Neural cell (in vitro differentiated cells): ENCODE measurements at regions not wholly inside any gene's neighbourhood (a gene's known extent, or its start where the extent isn't known, plus 50 kb on each side); places are given as distances from the start of the nearest gene placed in this dataset.

ENCODE experiments used
- H2AFZ ChIP-seq: fragments of 200-600, 300-800 bp; sonication (generic), shearing (Covaris generic); 2 replicates; pipeline ENCODE4 v1.6.0; 2014; ENCODE audit warnings: low read depth, mild to moderate bottlenecking, antibody characterized with exemption, low read length, moderate library complexity
- H3F3A ChIP-seq: fragments of 200-600 bp; shearing (Covaris generic); 2 replicates; pipeline ENCODE4 v1.6.1; 2016; ENCODE audit warnings: mild to moderate bottlenecking, moderate library complexity, mixed read lengths, antibody characterized with exemption, low read length; ENCODE audit not compliant: insufficient read depth, poor library complexity, severe bottlenecking
- H3K27ac ChIP-seq: fragments of 200-600, 300-800 bp; sonication (generic), shearing (Covaris generic); 2 replicates; pipeline ENCODE4 v1.5.1; 2014; ENCODE audit warnings: mild to moderate bottlenecking, low read length, moderate library complexity
- H3K27me3 ChIP-seq: fragments of 300-800, 200-600 bp; sonication (generic), shearing (Covaris generic); 2 replicates; pipeline ENCODE4 v1.6.0; 2014; ENCODE audit warnings: mild to moderate bottlenecking, low read depth, low read length, moderate library complexity; ENCODE audit not compliant: insufficient read depth
- H3K36me3 ChIP-seq: fragments of 300-800, 200-600 bp; sonication (generic), shearing (Covaris generic); 2 replicates; pipeline ENCODE4 v1.5.1; 2014; ENCODE audit warnings: mild to moderate bottlenecking, antibody characterized with exemption, low read length, moderate library complexity; ENCODE audit not compliant: insufficient read depth
- H3K4me2 ChIP-seq: fragments of 300-800, 200-600 bp; sonication (generic), shearing (Covaris generic); 2 replicates; pipeline ENCODE4 v1.6.0; 2014; ENCODE audit warnings: mild to moderate bottlenecking, low read length
- H3K4me3 ChIP-seq: fragments of 300-800, 200-600 bp; sonication (generic), shearing (Covaris generic); 2 replicates; pipeline ENCODE4 v1.5.1; 2014; ENCODE audit warnings: mild to moderate bottlenecking, low read length, moderate library complexity
- H3K79me2 ChIP-seq: fragments of 200-600 bp; shearing (Covaris generic); replicated peaks from 2 replicates; pipeline ENCODE4 v1.6.0; 2014; ENCODE audit warnings: mild to moderate bottlenecking, low read length, moderate library complexity; ENCODE audit not compliant: insufficient read depth
- H3K9ac ChIP-seq: fragments of 300-800, 200-600 bp; sonication (generic), shearing (Covaris generic); 2 replicates; pipeline ENCODE4 v1.6.1; 2016; ENCODE audit warnings: mild to moderate bottlenecking, low read length, mixed read lengths
- H3K9me2 ChIP-seq: fragments of 200-600 bp; shearing (Covaris generic); 2 replicates; pipeline ENCODE4 v1.6.1; 2016; ENCODE audit warnings: mild to moderate bottlenecking, low read length, mixed read lengths; ENCODE audit not compliant: insufficient read depth
- H3K9me3 ChIP-seq: fragments of 200-600, 300-800 bp; sonication (generic), shearing (Covaris generic); 2 replicates; pipeline ENCODE4 v1.6.1; 2016; ENCODE audit warnings: mild to moderate bottlenecking, mixed run types, low read length, moderate library complexity, mixed read lengths
- H4K20me1 ChIP-seq: fragments of 200-600 bp; shearing (Covaris generic); 2 replicates; pipeline ENCODE4 v1.6.1; 2016; ENCODE audit warnings: mild to moderate bottlenecking, mixed run types; ENCODE audit not compliant: insufficient read depth
- EP300 ChIP-seq: fragments of 450-650 bp; conservative IDR thresholded peaks from 2 replicates; pipeline ENCODE4 v1.6.1; 2014; ENCODE audit warnings: antibody characterized with exemption, mild to moderate bottlenecking, moderate library complexity; ENCODE audit not compliant: poor library complexity, severe bottlenecking
- EZH2 ChIP-seq: fragments of 200-600, 300-800 bp; shearing (Covaris generic), sonication (generic); IDR thresholded peaks from 2 replicates; pipeline ENCODE4 v1.6.1; 2014; ENCODE audit warnings: antibody characterized with exemption, low read length, borderline replicate concordance, mild to moderate bottlenecking; ENCODE audit not compliant: insufficient read depth, poor library complexity, severe bottlenecking
- MXI1 ChIP-seq: fragments of 450-650 bp; conservative IDR thresholded peaks from 2 replicates; pipeline ENCODE4 v1.6.1; 2014; ENCODE audit warnings: antibody characterized with exemption, mild to moderate bottlenecking; ENCODE audit not compliant: poor library complexity, severe bottlenecking
- POLR2AphosphoS5 ChIP-seq: IDR thresholded peaks from 2 replicates; pipeline ENCODE4 v1.6.1; 2012
- RAD21 ChIP-seq: fragments of 450-650 bp; conservative IDR thresholded peaks from 2 replicates; pipeline ENCODE4 v1.6.1; 2014; ENCODE audit warnings: antibody characterized with exemption, mild to moderate bottlenecking, moderate library complexity
- SMC3 ChIP-seq: fragments of 450-650 bp; conservative IDR thresholded peaks from 2 replicates; pipeline ENCODE4 v1.6.1; 2014; ENCODE audit warnings: antibody characterized with exemption, mild to moderate bottlenecking, moderate library complexity; ENCODE audit not compliant: poor library complexity
- TAF1 ChIP-seq: IDR thresholded peaks from 2 replicates; pipeline ENCODE4 v1.6.1; 2012; ENCODE audit warnings: low read depth
- TF ChIP-seq, protein P1 (sequence below): fragments of 450-650 bp; IDR thresholded peaks from 2 replicates; pipeline ENCODE4 v1.5.1; 2014; ENCODE audit warnings: antibody characterized with exemption, mild to moderate bottlenecking, moderate library complexity; ENCODE audit not compliant: poor library complexity, severe bottlenecking
- TF ChIP-seq, protein P2 (sequence below): IDR thresholded peaks from 2 replicates; pipeline ENCODE4 v1.6.1; 2012; ENCODE audit warnings: borderline replicate concordance

GRCh38 chr5:159465604-159466003, 135.3 kb upstream of the IL12B start:
- Histone ChIP-seq H3K9me3 (no peaks in the 10 kb centered on the region), H3K4me2 (no peak overlapping the region), H3F3A (no peaks in the 10 kb centered on the region), H4K20me1 (no peaks in the 10 kb centered on the region), H3K4me3 (no peak overlapping the region), H3K27ac (no peak overlapping the region), H3K9me2 (no peaks in the 10 kb centered on the region), H3K27me3 (no peaks in the 10 kb centered on the region), H3K36me3 (no peaks in the 10 kb centered on the region), H3K79me2 (no peaks in the 10 kb centered on the region), H2AFZ (no peak overlapping the region), H3K9ac (no peak overlapping the region)
- TF ChIP-seq RAD21 = no peak
- TF ChIP-seq, protein P1, sequence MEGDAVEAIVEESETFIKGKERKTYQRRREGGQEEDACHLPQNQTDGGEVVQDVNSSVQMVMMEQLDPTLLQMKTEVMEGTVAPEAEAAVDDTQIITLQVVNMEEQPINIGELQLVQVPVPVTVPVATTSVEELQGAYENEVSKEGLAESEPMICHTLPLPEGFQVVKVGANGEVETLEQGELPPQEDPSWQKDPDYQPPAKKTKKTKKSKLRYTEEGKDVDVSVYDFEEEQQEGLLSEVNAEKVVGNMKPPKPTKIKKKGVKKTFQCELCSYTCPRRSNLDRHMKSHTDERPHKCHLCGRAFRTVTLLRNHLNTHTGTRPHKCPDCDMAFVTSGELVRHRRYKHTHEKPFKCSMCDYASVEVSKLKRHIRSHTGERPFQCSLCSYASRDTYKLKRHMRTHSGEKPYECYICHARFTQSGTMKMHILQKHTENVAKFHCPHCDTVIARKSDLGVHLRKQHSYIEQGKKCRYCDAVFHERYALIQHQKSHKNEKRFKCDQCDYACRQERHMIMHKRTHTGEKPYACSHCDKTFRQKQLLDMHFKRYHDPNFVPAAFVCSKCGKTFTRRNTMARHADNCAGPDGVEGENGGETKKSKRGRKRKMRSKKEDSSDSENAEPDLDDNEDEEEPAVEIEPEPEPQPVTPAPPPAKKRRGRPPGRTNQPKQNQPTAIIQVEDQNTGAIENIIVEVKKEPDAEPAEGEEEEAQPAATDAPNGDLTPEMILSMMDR = no peak
- TF ChIP-seq, protein P2, sequence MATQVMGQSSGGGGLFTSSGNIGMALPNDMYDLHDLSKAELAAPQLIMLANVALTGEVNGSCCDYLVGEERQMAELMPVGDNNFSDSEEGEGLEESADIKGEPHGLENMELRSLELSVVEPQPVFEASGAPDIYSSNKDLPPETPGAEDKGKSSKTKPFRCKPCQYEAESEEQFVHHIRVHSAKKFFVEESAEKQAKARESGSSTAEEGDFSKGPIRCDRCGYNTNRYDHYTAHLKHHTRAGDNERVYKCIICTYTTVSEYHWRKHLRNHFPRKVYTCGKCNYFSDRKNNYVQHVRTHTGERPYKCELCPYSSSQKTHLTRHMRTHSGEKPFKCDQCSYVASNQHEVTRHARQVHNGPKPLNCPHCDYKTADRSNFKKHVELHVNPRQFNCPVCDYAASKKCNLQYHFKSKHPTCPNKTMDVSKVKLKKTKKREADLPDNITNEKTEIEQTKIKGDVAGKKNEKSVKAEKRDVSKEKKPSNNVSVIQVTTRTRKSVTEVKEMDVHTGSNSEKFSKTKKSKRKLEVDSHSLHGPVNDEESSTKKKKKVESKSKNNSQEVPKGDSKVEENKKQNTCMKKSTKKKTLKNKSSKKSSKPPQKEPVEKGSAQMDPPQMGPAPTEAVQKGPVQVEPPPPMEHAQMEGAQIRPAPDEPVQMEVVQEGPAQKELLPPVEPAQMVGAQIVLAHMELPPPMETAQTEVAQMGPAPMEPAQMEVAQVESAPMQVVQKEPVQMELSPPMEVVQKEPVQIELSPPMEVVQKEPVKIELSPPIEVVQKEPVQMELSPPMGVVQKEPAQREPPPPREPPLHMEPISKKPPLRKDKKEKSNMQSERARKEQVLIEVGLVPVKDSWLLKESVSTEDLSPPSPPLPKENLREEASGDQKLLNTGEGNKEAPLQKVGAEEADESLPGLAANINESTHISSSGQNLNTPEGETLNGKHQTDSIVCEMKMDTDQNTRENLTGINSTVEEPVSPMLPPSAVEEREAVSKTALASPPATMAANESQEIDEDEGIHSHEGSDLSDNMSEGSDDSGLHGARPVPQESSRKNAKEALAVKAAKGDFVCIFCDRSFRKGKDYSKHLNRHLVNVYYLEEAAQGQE = no peak
- no peak for TF ChIP-seq TAF1
- TF ChIP-seq SMC3 = no peak
- TF ChIP-seq MXI1 = no peak
- no peak for TF ChIP-seq EZH2
- TF ChIP-seq POLR2AphosphoS5 = no peak
- TF ChIP-seq EP300 = no peak

- H3F3A ChIP-seq = no peaks in the 10 kb centered on the region
- H4K20me1 ChIP-seq = no peaks in the 10 kb centered on the region
- H3K4me2 ChIP-seq = no peak overlapping the region
- no peak overlapping the region for H3K9ac ChIP-seq
- no peaks in the 10 kb centered on the region for H3K36me3 ChIP-seq
- H3K27ac ChIP-seq = no peak overlapping the region
- H2AFZ ChIP-seq = no peak overlapping the region
- TF ChIP-seq, protein P2 = no peak
- no peaks in the 10 kb centered on the region for H3K79me2 ChIP-seq
- no peaks in the 10 kb centered on the region for H3K27me3 ChIP-seq
- no peak overlapping the region for H3K4me3 ChIP-seq
- H3K9me2 ChIP-seq = no peaks in the 10 kb centered on the region
- H3K9me3 ChIP-seq = no peaks in the 10 kb centered on the region
Measured at GRCh38 chr5:159467666-159468065, 137.4 kb upstream of the IL12B start.
